Stimulated activated effector memory CD8-positive, alpha-beta T cell treated with anti-CD3 and anti-CD28 coated beads, Interleukin-12 subunit alpha, Interleukin-12 subunit beta, amount 100 ng/mL, for 72 hours (primary cell): ENCODE measurements at regions not wholly inside any gene's neighbourhood (a gene's known extent, or its start where the extent isn't known, plus 50 kb on each side); places are given as distances from the start of the nearest gene placed in this dataset.
"Not testable (repeated sequence)": the region's sequence is repeated elsewhere in the genome, so short reads cannot be mapped to it uniquely, and the experiment has no call there.

ENCODE experiments used
- ATAC-seq: fragments of 150-1000 bp; cut with Tn5 transposase; 2 replicates; pipeline ENCODE4 v1.10.0; 2021
- DNase-seq, 2 donors: peaks; one replicate each; pipeline ENCODE4 v3.0.0; 2021 to 2022; ENCODE audit warnings: low spot score in 2 of 2
- H3K27ac Mint-ChIP-seq: one replicate; pipeline ENCODE4 v1.8.0; 2022; ENCODE audit warnings: mild to moderate bottlenecking, mixed read lengths
- H3K36me3 Mint-ChIP-seq: one replicate; pipeline ENCODE4 v1.8.0; 2022; ENCODE audit warnings: mild to moderate bottlenecking, mixed read lengths
- H3K4me1 Mint-ChIP-seq: one replicate; pipeline ENCODE4 v1.8.0; 2022; ENCODE audit warnings: mixed read lengths
- H3K4me3 Mint-ChIP-seq: one replicate; pipeline ENCODE4 v1.8.0; 2022; ENCODE audit warnings: mild to moderate bottlenecking, mixed read lengths
- H3K9me3 Mint-ChIP-seq: one replicate; pipeline ENCODE4 v1.8.0; 2022; ENCODE audit warnings: mixed read lengths

DNA sequence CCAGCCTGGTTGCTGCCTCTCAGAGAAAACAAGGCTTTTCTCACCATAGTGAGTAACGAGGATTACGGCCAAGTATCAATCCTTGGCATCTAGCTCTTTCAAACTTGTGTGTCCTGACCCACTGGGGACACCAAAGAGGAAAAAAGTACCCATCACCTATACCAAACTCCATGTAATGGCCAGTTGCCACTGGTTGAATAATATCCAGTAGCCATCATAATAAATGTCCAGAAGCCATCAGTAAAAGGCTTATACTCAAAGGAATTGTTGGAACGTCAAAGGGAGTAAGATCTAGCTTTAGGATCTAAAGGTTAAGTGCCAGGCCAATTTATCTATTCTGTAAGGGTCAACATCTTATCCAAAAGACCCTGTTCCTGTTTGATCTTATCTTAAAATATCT lies 91.1 kb downstream of the PTPRS start:
- Mint-ChIP-seq H3K9me3 (peaks cover 5% of the 10 kb centered on the region), H3K27ac (no peak overlapping the region), H3K4me1 (no peaks in the 10 kb centered on the region), H3K4me3 (no peak overlapping the region), H3K36me3 (no peaks in the 10 kb centered on the region)
- ATAC-seq: no peak
- no peak for DNase-seq

- Mint-ChIP-seq H3K4me3 (no peak overlapping the region), H3K27ac (no peak overlapping the region), H3K4me1 (no peaks in the 10 kb centered on the region), H3K36me3 (no peaks in the 10 kb centered on the region), H3K9me3 (no peaks in the 10 kb centered on the region)
- ATAC-seq (no peak), DNase-seq (no peak)
These were observed 92.5 kb downstream of the PTPRS start for GRCh38 chr19:5247957-5248705.

- no peaks in the 10 kb centered on the region for H3K36me3 Mint-ChIP-seq
- no peak for DNase-seq
- H3K4me3 Mint-ChIP-seq: no peak overlapping the region
- H3K9me3 Mint-ChIP-seq: no peaks in the 10 kb centered on the region
- no peak for ATAC-seq
- H3K4me1 Mint-ChIP-seq: no peaks in the 10 kb centered on the region
- no peak overlapping the region for H3K27ac Mint-ChIP-seq
These were observed 94.0 kb downstream of the PTPRS start for GRCh38 chr19:5246554-5247155.

- no peaks in the 10 kb centered on the region for H3K36me3 Mint-ChIP-seq
- H3K9me3 Mint-ChIP-seq: no peaks in the 10 kb centered on the region
- H3K27ac Mint-ChIP-seq: no peak overlapping the region
- DNase-seq (no peak), ATAC-seq (no peak)
- no peak overlapping the region for H3K4me3 Mint-ChIP-seq
- H3K4me1 Mint-ChIP-seq: no peaks in the 10 kb centered on the region
These were observed 94.7 kb downstream of the PTPRS start for GRCh38 chr19:5245631-5246553.

- DNase-seq (no peak), ATAC-seq (no peak)
- H3K4me3 Mint-ChIP-seq: no peak overlapping the region
- no peaks in the 10 kb centered on the region for H3K4me1 Mint-ChIP-seq
- no peaks in the 10 kb centered on the region for H3K36me3 Mint-ChIP-seq
- no peak overlapping the region for H3K27ac Mint-ChIP-seq
- no peaks in the 10 kb centered on the region for H3K9me3 Mint-ChIP-seq
These were observed 96.3 kb downstream of the PTPRS start for GRCh38 chr19:5244351-5244750.

DNA sequence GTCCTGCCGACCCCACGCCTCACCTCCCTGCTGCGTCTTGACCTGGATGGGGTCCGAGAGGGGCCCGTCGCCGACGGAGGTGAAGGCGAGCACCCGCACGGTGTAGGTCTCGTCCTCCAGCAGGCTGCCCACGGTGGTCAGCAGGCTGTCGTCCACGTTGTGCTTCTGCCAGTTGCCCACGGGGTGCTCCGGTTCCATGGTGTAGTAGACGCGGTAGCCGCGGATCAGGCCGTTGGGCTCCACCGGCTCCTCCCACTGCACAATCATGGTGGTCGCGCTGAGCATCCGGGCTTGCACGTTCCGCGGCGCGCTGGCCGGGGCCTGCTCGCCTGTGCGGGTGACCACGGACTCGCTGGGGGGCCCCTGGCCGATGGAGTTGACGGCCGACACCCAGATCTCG lies 96.7 kb downstream of the PTPRS start:
- H3K27ac Mint-ChIP-seq: no peak overlapping the region
- no peaks in the 10 kb centered on the region for H3K36me3 Mint-ChIP-seq
- ATAC-seq (no peak), DNase-seq (no peak)
- no peaks in the 10 kb centered on the region for H3K4me1 Mint-ChIP-seq
- no peaks in the 10 kb centered on the region for H3K9me3 Mint-ChIP-seq
- H3K4me3 Mint-ChIP-seq: no peak overlapping the region

GRCh38 chr19:5241896-5242295 lies 98.7 kb downstream of the PTPRS start:
- H3K4me3 Mint-ChIP-seq, H3K9me3 Mint-ChIP-seq, H3K4me1 Mint-ChIP-seq, DNase-seq, ATAC-seq, H3K36me3 Mint-ChIP-seq, H3K27ac Mint-ChIP-seq: not testable (repeated sequence)

DNA sequence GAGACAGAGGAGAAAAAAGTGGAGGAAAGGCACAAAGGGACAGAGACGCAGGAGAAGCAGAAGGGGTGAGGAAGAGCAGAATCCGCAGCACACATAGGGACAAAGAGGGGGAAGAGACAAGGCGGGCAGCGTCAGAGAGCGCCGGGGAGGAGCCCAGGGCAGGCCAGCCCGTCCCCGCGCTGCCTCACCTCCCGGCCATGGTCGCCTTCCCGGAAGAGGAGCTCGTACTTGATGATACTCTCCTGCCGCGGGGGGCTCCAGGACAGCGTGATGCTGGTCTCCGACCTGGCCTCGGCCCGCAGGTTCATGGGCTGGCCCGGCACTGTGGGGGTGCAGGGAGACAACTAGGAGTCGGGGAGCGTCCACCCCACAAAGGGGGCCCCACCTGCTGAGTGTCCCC lies 100.6 kb downstream of the PTPRS start:
- H3K27ac Mint-ChIP-seq: no peak overlapping the region
- no peaks in the 10 kb centered on the region for H3K4me1 Mint-ChIP-seq
- no peak for ATAC-seq
- H3K9me3 Mint-ChIP-seq: no peaks in the 10 kb centered on the region
- DNase-seq: no peak
- H3K36me3 Mint-ChIP-seq: no peaks in the 10 kb centered on the region
- H3K4me3 Mint-ChIP-seq: no peak overlapping the region

GRCh38 chr19:5238700-5239099 lies 101.9 kb downstream of the PTPRS start:
- no peak for DNase-seq
- ATAC-seq: no peak
- Mint-ChIP-seq H3K27ac (no peak overlapping the region), H3K36me3 (no peaks in the 10 kb centered on the region), H3K9me3 (no peaks in the 10 kb centered on the region), H3K4me1 (no peaks in the 10 kb centered on the region), H3K4me3 (no peak overlapping the region)

GRCh38 chr19:5237939-5238480 lies 102.6 kb downstream of the PTPRS start:
- no peak for DNase-seq
- Mint-ChIP-seq H3K4me3 (no peak overlapping the region), H3K4me1 (no peaks in the 10 kb centered on the region), H3K9me3 (no peaks in the 10 kb centered on the region), H3K27ac (no peak overlapping the region), H3K36me3 (no peaks in the 10 kb centered on the region)
- no peak for ATAC-seq

GRCh38 chr19:5237190-5237780 lies 103.3 kb downstream of the PTPRS start:
- H3K27ac Mint-ChIP-seq: no peak overlapping the region

DNA sequence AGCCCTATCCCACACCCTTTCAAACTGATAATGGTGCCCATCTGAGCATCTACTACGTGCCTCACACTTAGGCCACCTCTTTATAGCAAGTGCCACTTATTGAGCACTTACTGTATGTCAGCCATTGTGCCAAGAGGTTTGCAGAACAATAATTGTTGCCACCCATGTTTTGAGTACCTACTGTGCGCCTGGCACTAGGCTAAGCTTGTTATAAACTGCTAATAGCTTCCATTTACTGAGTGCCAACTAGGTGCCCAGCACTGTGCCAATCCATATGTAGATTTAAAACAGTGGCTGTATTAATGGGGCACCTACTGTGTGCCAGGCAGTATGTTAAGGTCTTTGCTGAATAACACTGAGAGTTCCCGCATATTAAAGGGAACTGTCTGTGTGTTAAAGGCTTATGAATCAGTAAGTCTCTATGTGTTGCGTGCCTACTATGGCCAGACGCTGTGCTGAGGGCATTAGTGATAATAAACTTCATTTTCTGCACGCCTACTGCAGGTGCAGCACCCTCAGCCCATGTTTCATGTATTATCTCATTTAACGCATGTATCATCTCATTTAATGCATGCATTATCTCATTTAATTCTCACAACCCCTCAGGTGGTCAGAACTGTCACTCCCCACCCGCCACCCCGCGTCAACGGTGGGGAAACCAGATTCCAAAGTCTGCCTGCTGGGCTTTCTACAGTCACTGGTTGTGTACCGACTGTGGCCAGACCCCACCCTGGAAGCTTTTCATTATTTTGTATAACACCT lies 105.0 kb downstream of the PTPRS start:
- H3K4me1 Mint-ChIP-seq: no peaks in the 10 kb centered on the region
- H3K36me3 Mint-ChIP-seq: no peaks in the 10 kb centered on the region
- H3K4me3 Mint-ChIP-seq: no peak overlapping the region
- DNase-seq: no peak
- H3K9me3 Mint-ChIP-seq: no peaks in the 10 kb centered on the region
- no peak overlapping the region for H3K27ac Mint-ChIP-seq
- no peak for ATAC-seq

More at GRCh38 chr19:5237190-5237780, 103.3 kb downstream of the PTPRS start:
- Mint-ChIP-seq H3K4me1 (no peaks in the 10 kb centered on the region), H3K9me3 (no peaks in the 10 kb centered on the region), H3K36me3 (no peaks in the 10 kb centered on the region), H3K4me3 (no peak overlapping the region)
- ATAC-seq (no peak), DNase-seq (no peak)

GRCh38 chr19:5234412-5234811 lies 106.2 kb downstream of the PTPRS start:
- DNase-seq (no peak), ATAC-seq (no peak)
- H3K36me3 Mint-ChIP-seq: no peaks in the 10 kb centered on the region
- peaks cover 4% of the 10 kb centered on the region for H3K4me1 Mint-ChIP-seq
- H3K4me3 Mint-ChIP-seq: no peak overlapping the region
- no peak overlapping the region for H3K27ac Mint-ChIP-seq
- no peaks in the 10 kb centered on the region for H3K9me3 Mint-ChIP-seq

DNA sequence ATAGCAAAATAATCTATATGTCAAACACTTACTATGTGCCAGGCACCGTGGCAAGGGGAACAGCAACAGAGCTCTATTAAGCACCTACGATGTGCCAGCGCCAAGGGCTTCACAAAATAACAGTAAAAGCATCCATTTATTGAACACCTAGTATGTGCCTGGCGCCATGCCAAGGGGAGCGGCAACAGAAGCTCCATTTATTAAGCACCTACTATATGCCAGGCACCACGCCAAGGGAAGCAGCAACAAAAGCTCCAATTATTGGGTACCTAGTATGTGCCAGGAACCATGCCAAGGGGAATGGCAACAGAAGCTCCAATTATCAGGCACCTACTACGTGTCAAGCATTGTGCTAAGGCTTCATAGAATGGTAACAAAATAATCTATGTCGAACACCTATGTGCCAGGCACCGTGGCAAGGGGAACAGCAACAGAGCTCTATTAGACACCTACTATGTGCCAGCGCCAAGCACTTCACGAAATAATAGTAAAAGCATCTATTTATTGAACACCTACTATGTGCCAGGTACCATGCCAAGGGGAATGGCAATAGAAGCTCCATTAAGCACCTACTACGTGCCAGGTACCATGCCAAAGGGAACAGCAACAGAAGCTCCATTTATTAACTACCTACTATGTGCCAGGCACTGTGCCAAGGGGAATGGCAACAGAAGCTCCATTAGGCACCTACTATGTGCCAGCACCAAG lies 107.7 kb downstream of the PTPRS start:
- H3K4me1 Mint-ChIP-seq: peaks cover 13% of the 10 kb centered on the region
- ATAC-seq (no peak), DNase-seq (no peak)
- H3K27ac Mint-ChIP-seq: no peak overlapping the region
- no peak overlapping the region for H3K4me3 Mint-ChIP-seq
- H3K36me3 Mint-ChIP-seq: no peaks in the 10 kb centered on the region
- H3K9me3 Mint-ChIP-seq: no peaks in the 10 kb centered on the region
